SK-N-SH (cell line): ENCODE measurements at regions not wholly inside any gene's neighbourhood (a gene's known extent, or its start where the extent isn't known, plus 50 kb on each side); places are given as distances from the start of the nearest gene placed in this dataset.

Experiments used
- TF ChIP-seq, protein P1 (sequence below): fragments of 150-350 bp; IDR thresholded peaks from 2 replicates; pipeline ENCODE4 v1.6.1; 2017; ENCODE audit warnings: antibody characterized with exemption, low read length, low read depth, borderline replicate concordance
- TF ChIP-seq, protein P2 (sequence below): fragments of 200-600 bp; sonication (generic); IDR thresholded peaks from 2 replicates; pipeline ENCODE4 v1.6.1; 2017; ENCODE audit warnings: antibody characterized with exemption, mild to moderate bottlenecking, moderate library complexity

DNA sequence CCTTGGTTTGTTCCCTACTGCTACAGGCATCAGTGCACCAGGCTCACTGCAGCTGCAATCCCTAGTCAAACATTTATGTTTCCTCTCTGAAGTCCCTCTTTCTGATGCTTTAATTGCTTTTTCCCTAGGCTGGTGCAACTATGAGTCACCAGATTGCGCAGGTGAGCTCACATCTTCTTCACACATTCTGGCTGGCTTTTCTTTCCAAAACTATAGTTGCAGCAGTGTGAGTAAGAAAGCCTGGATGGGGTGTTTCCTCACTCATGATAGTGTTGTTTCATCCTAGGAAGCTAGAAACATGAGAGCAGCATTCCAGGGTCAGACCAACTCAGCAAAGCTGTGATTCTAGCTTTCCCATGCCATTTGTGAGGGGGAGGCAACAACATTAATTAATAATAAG, 296.4 kb downstream of the PAX1 start:
- TF ChIP-seq, protein P1, sequence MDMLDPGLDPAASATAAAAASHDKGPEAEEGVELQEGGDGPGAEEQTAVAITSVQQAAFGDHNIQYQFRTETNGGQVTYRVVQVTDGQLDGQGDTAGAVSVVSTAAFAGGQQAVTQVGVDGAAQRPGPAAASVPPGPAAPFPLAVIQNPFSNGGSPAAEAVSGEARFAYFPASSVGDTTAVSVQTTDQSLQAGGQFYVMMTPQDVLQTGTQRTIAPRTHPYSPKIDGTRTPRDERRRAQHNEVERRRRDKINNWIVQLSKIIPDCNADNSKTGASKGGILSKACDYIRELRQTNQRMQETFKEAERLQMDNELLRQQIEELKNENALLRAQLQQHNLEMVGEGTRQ = no peak
- TF ChIP-seq, protein P2, sequence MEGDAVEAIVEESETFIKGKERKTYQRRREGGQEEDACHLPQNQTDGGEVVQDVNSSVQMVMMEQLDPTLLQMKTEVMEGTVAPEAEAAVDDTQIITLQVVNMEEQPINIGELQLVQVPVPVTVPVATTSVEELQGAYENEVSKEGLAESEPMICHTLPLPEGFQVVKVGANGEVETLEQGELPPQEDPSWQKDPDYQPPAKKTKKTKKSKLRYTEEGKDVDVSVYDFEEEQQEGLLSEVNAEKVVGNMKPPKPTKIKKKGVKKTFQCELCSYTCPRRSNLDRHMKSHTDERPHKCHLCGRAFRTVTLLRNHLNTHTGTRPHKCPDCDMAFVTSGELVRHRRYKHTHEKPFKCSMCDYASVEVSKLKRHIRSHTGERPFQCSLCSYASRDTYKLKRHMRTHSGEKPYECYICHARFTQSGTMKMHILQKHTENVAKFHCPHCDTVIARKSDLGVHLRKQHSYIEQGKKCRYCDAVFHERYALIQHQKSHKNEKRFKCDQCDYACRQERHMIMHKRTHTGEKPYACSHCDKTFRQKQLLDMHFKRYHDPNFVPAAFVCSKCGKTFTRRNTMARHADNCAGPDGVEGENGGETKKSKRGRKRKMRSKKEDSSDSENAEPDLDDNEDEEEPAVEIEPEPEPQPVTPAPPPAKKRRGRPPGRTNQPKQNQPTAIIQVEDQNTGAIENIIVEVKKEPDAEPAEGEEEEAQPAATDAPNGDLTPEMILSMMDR = no peak
